ENCODE measurements at regions not wholly inside any gene's neighbourhood (a gene's known extent, or its start where the extent isn't known, plus 50 kb on each side); places are given as distances from the start of the nearest gene placed in this dataset.

DNA sequence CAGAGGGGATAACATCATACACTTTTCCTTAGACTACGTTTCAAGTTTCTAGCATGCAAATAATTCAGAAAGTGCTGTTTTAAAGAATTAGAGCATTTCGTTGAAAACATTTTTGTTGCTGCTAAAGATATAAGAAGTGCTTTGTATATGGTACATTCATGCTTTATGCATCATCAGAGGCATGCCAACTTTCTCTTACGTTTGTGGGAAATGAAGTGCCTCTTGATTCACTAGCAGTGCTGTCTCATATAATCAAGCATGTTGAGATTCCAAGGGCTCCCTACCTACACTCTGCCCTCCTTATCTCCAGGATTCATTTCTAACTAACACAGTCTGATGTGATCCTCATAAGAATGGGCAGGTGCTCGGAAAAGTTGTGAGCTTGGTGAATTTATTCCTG lies 748.6 kb upstream of the DDX18 start:
- no peak for TF ChIP-seq EP300 (IDR thresholded peaks at IDR 0.05)
- TF ChIP-seq POLR2A (IDR thresholded peaks at IDR 0.05): no peak
- TF ChIP-seq, protein P1, sequence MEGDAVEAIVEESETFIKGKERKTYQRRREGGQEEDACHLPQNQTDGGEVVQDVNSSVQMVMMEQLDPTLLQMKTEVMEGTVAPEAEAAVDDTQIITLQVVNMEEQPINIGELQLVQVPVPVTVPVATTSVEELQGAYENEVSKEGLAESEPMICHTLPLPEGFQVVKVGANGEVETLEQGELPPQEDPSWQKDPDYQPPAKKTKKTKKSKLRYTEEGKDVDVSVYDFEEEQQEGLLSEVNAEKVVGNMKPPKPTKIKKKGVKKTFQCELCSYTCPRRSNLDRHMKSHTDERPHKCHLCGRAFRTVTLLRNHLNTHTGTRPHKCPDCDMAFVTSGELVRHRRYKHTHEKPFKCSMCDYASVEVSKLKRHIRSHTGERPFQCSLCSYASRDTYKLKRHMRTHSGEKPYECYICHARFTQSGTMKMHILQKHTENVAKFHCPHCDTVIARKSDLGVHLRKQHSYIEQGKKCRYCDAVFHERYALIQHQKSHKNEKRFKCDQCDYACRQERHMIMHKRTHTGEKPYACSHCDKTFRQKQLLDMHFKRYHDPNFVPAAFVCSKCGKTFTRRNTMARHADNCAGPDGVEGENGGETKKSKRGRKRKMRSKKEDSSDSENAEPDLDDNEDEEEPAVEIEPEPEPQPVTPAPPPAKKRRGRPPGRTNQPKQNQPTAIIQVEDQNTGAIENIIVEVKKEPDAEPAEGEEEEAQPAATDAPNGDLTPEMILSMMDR (IDR thresholded peaks at IDR 0.05): no peak
- no peak for TF ChIP-seq POLR2AphosphoS5 (IDR thresholded peaks at IDR 0.05)
- Histone ChIP-seq H3K27me3 (peaks cover 4% of the 10 kb centered on the region), H3K9me3 (no peaks in the 10 kb centered on the region), H3K4me3 (no peak overlapping the region), H3K27ac (no peak overlapping the region), H3K36me3 (no peaks in the 10 kb centered on the region), H3K4me1 (no peaks in the 10 kb centered on the region)
- no peak for ATAC-seq
- 55 to 65% methylated on average over 4 of the region's 4 CpGs for WGBS, 2 donors (ENCODE audit: low coverage in 1 of 2)

DNA sequence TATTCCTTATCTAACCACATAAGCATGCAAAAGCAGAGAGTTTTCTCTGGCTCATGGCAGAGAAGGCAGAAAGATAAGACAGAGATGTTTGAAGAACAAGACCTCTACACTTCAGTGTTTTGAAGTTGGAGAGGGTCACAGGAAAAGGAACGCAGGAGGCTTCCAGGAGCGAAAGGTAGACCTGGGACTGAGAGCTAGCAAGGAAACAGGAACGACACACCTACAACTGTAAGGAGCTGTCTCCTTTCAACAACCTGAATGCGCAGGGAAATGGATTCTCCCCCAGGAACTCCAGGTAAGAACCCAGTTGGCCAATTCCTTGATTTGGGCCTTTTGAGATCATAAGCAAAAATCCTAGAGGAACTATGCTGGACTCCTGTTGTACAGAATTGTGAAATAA lies 746.6 kb upstream of the DDX18 start:
- whole genome bisulfite sequencing, 2 donors (ENCODE audit: low coverage in 1 of 2): 83 to 91% methylated on average over 1 to 4 of the region's 4 CpGs
- no peak for TF ChIP-seq EP300 (IDR thresholded peaks at IDR 0.05)
- TF ChIP-seq, protein P1 (IDR thresholded peaks at IDR 0.05): no peak
- no peak for TF ChIP-seq POLR2AphosphoS5 (IDR thresholded peaks at IDR 0.05)
- TF ChIP-seq POLR2A (IDR thresholded peaks at IDR 0.05): no peak
- peaks cover 0 to 17% (median 0%) of the 10 kb centered on the region in 3 donors for H3K9me3 ChIP-seq
- peaks cover 4% of the 10 kb centered on the region for H3K27me3 ChIP-seq
- H3K27ac ChIP-seq: no peak overlapping the region
- H3K4me1 ChIP-seq: no peaks in the 10 kb centered on the region
- no peak overlapping the region for H3K4me3 ChIP-seq
- ATAC-seq: no peak
- no peaks in the 10 kb centered on the region for H3K36me3 ChIP-seq

DNA sequence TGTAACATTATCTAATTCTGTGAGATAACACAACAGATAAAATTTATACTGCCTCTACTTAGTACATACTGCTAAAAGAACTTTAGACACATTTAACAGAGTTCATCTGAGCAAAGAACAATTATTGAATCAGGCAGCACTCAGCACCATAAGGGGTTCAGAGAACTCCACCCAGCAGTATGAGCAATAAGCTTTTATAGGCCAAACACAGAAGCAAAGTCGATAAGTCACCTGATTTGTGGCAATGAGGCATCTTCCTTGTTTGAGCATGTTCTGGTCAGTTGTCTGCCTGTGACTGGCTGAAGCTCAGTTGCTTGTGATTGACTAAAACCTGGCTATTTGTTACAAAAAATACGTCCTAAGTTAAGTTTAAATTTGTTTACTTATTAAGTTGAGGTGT lies 746.1 kb upstream of the DDX18 start:
- H3K9me3 ChIP-seq: peaks cover 0 to 17% (median 0%) of the 10 kb centered on the region in 3 donors
- no peaks in the 10 kb centered on the region for H3K4me1 ChIP-seq
- TF ChIP-seq EP300 (IDR thresholded peaks at IDR 0.05) (no peak), POLR2A (IDR thresholded peaks at IDR 0.05) (no peak), POLR2AphosphoS5 (IDR thresholded peaks at IDR 0.05) (no peak)
- TF ChIP-seq, protein P1 (IDR thresholded peaks at IDR 0.05): no peak
- no peak overlapping the region for H3K27ac ChIP-seq
- H3K36me3 ChIP-seq: no peaks in the 10 kb centered on the region
- no peak overlapping the region for H3K4me3 ChIP-seq
- ATAC-seq: no peak
- H3K27me3 ChIP-seq: peaks cover 4% of the 10 kb centered on the region
- 51 to 55% methylated on average over 2 of the region's 2 CpGs for WGBS, 2 donors (ENCODE audit: low coverage in 1 of 2)

DNA sequence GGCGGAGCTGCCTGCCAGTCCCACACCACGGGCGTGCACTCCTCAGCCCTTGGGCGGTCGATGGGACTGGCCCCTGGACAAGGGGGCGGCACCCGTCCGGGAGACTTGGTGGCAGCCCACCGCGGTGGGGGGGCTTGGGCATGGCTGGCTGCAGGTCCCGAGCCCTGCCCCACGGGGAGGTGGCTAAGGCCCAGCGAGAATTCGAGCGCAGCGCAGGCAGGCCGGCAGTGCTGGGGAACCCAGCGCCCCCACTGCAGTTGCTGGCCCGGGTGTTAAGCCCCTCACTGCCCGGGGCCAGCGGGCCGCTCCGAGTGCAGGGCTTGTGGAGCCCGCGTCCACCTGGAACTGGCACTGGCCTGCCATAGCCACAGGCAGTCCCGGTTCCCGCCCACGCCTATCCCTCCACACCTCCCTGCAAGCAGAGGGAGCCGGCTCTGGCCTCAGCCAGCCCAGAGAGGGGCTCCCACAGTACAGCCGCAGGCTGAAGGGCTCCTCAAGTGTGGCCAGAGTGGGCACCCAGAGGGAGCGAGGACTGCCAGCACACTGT lies 742.9 kb upstream of the DDX18 start:
- no peak overlapping the region for H3K4me3 ChIP-seq
- TF ChIP-seq POLR2AphosphoS5 (IDR thresholded peaks at IDR 0.05): no peak
- H3K27ac ChIP-seq: no peak overlapping the region
- ATAC-seq: no peak
- H3K36me3 ChIP-seq: no peaks in the 10 kb centered on the region
- peaks cover 2% of the 10 kb centered on the region for H3K27me3 ChIP-seq
- peaks cover 0 to 17% (median 0%) of the 10 kb centered on the region in 3 donors for H3K9me3 ChIP-seq
- 100% methylated on average over 1 of the region's 31 CpGs; no CpG with 5 or more reads in 1 of the 2 donors for WGBS, 2 donors (ENCODE audit: low coverage in 1 of 2)
- H3K4me1 ChIP-seq: no peaks in the 10 kb centered on the region

DNA sequence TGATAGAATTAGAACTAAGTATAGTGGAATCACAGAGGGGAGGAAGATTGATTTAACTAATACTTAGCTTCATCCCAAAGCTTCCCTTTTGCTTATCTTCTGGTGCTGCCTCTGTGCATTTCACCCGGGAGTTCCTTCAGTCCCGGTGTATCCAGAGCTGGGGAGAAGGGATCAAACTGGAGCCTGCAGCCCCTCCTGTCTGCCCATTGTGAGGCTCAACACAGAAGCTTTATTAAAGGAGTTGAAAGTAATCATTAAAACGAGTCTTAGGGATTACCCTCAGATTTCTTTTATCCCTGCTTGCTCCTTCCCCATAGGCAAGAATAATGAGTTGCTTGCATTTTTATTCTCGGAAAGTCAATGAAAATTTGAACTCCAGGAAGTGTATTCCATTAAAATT lies 739.7 kb upstream of the DDX18 start:
- TF ChIP-seq POLR2A (IDR thresholded peaks at IDR 0.05) (no peak), POLR2AphosphoS5 (IDR thresholded peaks at IDR 0.05) (no peak), EP300 (IDR thresholded peaks at IDR 0.05) (no peak)
- TF ChIP-seq, protein P1 (IDR thresholded peaks at IDR 0.05): no peak
- H3K36me3 ChIP-seq: no peaks in the 10 kb centered on the region
- WGBS, 2 donors (ENCODE audit: low coverage in 1 of 2): 49 to 80% methylated on average over 4 of the region's 4 CpGs

More for the DNA sequence above, 739.7 kb upstream of the DDX18 start:
- no peaks in the 10 kb centered on the region for H3K4me1 ChIP-seq
- no peak for ATAC-seq
- H3K9me3 ChIP-seq: peaks cover 0 to 17% (median 0%) of the 10 kb centered on the region in 3 donors
- no peak overlapping the region for H3K27ac ChIP-seq
- no peaks in the 10 kb centered on the region for H3K27me3 ChIP-seq
- no peak overlapping the region for H3K4me3 ChIP-seq

Measured in gastroesophageal sphincter (tissue), 4 donors.